ENCODE measurements at regions not wholly inside any gene's neighbourhood (a gene's known extent, or its start where the extent isn't known, plus 50 kb on each side); places are given as distances from the start of the nearest gene placed in this dataset.

- H3K27ac ChIP-seq (ENCODE audit: low read depth in 2 of 2, low read length in 2 of 2), result no peak overlapping the region
- no peak overlapping the region for H3K9ac ChIP-seq (ENCODE audit: low read length in 3 of 3)
- no peaks in the 10 kb centered on the region for H3K36me3 ChIP-seq (ENCODE audit: control insufficient read depth in 2 of 3, insufficient read depth in 3 of 3, low read length in 3 of 3)
- FAIRE-seq (no peak), DNase-seq (no peak)
- no peak overlapping the region for H3K4me3 ChIP-seq (ENCODE audit: low read length in 3 of 3)
- no peaks in the 10 kb centered on the region for H3K27me3 ChIP-seq (ENCODE audit: control insufficient read depth, insufficient read depth, low read length)
- intact Hi-C loops (cut with DNase I), result no loop called here
- H3K9me3 ChIP-seq (ENCODE audit: control insufficient read depth in 2 of 3, insufficient read depth in 1 of 3, low read length in 3 of 3), result no peaks in the 10 kb centered on the region
- TF ChIP-seq, protein P1, sequence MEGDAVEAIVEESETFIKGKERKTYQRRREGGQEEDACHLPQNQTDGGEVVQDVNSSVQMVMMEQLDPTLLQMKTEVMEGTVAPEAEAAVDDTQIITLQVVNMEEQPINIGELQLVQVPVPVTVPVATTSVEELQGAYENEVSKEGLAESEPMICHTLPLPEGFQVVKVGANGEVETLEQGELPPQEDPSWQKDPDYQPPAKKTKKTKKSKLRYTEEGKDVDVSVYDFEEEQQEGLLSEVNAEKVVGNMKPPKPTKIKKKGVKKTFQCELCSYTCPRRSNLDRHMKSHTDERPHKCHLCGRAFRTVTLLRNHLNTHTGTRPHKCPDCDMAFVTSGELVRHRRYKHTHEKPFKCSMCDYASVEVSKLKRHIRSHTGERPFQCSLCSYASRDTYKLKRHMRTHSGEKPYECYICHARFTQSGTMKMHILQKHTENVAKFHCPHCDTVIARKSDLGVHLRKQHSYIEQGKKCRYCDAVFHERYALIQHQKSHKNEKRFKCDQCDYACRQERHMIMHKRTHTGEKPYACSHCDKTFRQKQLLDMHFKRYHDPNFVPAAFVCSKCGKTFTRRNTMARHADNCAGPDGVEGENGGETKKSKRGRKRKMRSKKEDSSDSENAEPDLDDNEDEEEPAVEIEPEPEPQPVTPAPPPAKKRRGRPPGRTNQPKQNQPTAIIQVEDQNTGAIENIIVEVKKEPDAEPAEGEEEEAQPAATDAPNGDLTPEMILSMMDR (IDR thresholded peaks at IDR 0.05; ENCODE audit: borderline replicate concordance, extremely low read depth, insufficient read depth), result no peak
- no peaks in the 10 kb centered on the region for H3K4me1 ChIP-seq (ENCODE audit: control insufficient read depth in 2 of 3, insufficient read depth in 2 of 3, low read depth in 1 of 3, low read length in 3 of 3)
Measured at GRCh38 chr7:25431956-25432450, 203.7 kb upstream of the NPVF start.

DNA sequence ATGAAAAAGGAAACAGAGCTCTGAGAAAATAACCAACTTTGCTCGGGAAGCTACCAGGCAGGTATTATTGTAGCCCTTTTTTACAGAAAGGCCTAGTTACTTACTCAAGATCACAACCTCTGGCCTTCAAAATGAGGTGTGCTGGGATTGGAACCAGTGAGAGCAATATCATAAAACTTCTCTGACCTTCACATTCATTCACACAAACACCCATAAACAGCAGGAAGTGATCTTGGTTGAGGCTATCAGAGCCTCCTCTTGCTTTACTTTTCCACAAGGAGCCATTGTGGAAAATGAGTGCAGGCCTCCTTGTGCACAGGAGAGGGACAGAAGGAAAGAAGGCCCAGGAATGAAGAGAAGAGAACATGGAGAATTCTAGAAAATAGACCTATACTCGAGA is 204.5 kb upstream of the NPVF start:
- no peak for DNase-seq
- H3K9me3 ChIP-seq (ENCODE audit: control insufficient read depth in 2 of 3, insufficient read depth in 1 of 3, low read length in 3 of 3), result no peaks in the 10 kb centered on the region
- TF ChIP-seq, protein P1 (IDR thresholded peaks at IDR 0.05; ENCODE audit: borderline replicate concordance, extremely low read depth, insufficient read depth), result no peak
- no peak overlapping the region for H3K9ac ChIP-seq (ENCODE audit: low read length in 3 of 3)
- H3K36me3 ChIP-seq (ENCODE audit: control insufficient read depth in 2 of 3, insufficient read depth in 3 of 3, low read length in 3 of 3), result no peaks in the 10 kb centered on the region
- H3K4me1 ChIP-seq (ENCODE audit: control insufficient read depth in 2 of 3, insufficient read depth in 2 of 3, low read depth in 1 of 3, low read length in 3 of 3), result no peaks in the 10 kb centered on the region
- FAIRE-seq, result no peak
- H3K27ac ChIP-seq (ENCODE audit: low read depth in 2 of 2, low read length in 2 of 2), result no peak overlapping the region
- intact Hi-C loops (cut with DNase I), result no loop called here
- no peaks in the 10 kb centered on the region for H3K27me3 ChIP-seq (ENCODE audit: control insufficient read depth, insufficient read depth, low read length)
- no peak overlapping the region for H3K4me3 ChIP-seq (ENCODE audit: low read length in 3 of 3)

DNA sequence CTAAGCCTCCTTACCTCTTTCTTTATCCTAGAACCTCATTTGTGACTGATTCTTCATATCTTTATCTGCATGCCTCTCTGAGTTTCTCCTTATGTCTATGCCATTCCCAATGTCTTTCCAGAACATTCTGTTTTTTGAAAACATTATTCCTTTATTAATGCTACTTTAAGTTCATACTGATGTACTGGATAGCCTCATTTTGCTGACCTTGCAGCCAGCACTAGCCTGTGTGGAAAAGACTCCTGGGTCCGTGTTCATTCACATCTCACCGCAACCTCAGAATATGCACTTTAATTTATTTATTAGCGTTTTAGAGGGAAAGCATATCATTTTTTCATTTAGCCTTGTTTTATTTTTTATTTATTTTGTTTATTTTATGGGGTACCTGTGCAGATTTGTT is 208.1 kb upstream of the NPVF start:
- TF ChIP-seq, protein P1 (IDR thresholded peaks at IDR 0.05; ENCODE audit: borderline replicate concordance, extremely low read depth, insufficient read depth), result no peak
- Histone ChIP-seq H3K36me3 (ENCODE audit: control insufficient read depth in 2 of 3, insufficient read depth in 3 of 3, low read length in 3 of 3) (no peaks in the 10 kb centered on the region), H3K27me3 (ENCODE audit: control insufficient read depth, insufficient read depth, low read length) (no peaks in the 10 kb centered on the region), H3K4me3 (ENCODE audit: low read length in 3 of 3) (no peak overlapping the region), H3K9me3 (ENCODE audit: control insufficient read depth in 2 of 3, insufficient read depth in 1 of 3, low read length in 3 of 3) (peaks cover 0 to 4% (median 0%) of the 10 kb centered on the region in 3 donors), H3K27ac (ENCODE audit: low read depth in 2 of 2, low read length in 2 of 2) (no peak overlapping the region), H3K4me1 (ENCODE audit: control insufficient read depth in 2 of 3, insufficient read depth in 2 of 3, low read depth in 1 of 3, low read length in 3 of 3) (no peaks in the 10 kb centered on the region), H3K9ac (ENCODE audit: low read length in 3 of 3) (no peak overlapping the region)
- FAIRE-seq (no peak), DNase-seq (no peak)
- intact Hi-C loops (cut with DNase I), result no loop called here

DNA sequence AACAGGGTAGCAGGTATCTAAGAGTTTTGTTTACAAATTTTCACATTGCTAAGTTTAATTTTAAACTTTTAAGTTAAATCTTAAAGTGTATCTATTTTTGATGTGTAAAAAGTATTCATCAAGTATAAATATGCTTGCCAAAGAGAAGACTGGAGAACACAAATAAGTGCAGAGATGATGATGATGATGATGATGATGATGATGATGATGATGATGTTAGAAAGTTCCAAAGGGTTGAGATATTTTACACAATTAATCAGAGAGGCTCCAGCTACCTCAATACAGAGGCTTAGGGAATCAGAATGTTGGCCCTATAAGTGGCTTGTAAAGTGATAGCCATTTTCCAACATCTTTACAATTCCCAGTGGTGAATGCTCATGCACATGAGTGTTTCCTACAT is 209.0 kb upstream of the NPVF start:
- intact Hi-C loops (cut with DNase I), result no loop called here
- TF ChIP-seq, protein P1 (IDR thresholded peaks at IDR 0.05; ENCODE audit: borderline replicate concordance, extremely low read depth, insufficient read depth), result no peak
- no peak overlapping the region for H3K9ac ChIP-seq (ENCODE audit: low read length in 3 of 3)

More for the DNA sequence above, 209.0 kb upstream of the NPVF start:
- FAIRE-seq (no peak), DNase-seq (no peak)
- Histone ChIP-seq H3K27me3 (ENCODE audit: control insufficient read depth, insufficient read depth, low read length) (no peaks in the 10 kb centered on the region), H3K27ac (ENCODE audit: low read depth in 2 of 2, low read length in 2 of 2) (no peak overlapping the region), H3K36me3 (ENCODE audit: control insufficient read depth in 2 of 3, insufficient read depth in 3 of 3, low read length in 3 of 3) (no peaks in the 10 kb centered on the region), H3K4me3 (ENCODE audit: low read length in 3 of 3) (no peak overlapping the region), H3K9me3 (ENCODE audit: control insufficient read depth in 2 of 3, insufficient read depth in 1 of 3, low read length in 3 of 3) (peaks cover 2 to 12% (median 2%) of the 10 kb centered on the region in 3 donors), H3K4me1 (ENCODE audit: control insufficient read depth in 2 of 3, insufficient read depth in 2 of 3, low read depth in 1 of 3, low read length in 3 of 3) (no peaks in the 10 kb centered on the region)

All from kidney (tissue), 13 donors.